H7 (cell line): ENCODE measurements at regions not wholly inside any gene's neighbourhood (a gene's known extent, or its start where the extent isn't known, plus 50 kb on each side); places are given as distances from the start of the nearest gene placed in this dataset.
A peak's percentile ranks its signal among the peaks of the same experiment; 100 is the strongest.

ENCODE experiments used
- DNase-seq: peaks from one replicate; pipeline ENCODE4 v3.0.0; 2012
- H3K27me3 ChIP-seq: 2 replicates; pipeline ENCODE4 v1.6.0; 2011; ENCODE audit warnings: mild to moderate bottlenecking, low read length; ENCODE audit not compliant: control insufficient read depth, insufficient read depth
- H3K36me3 ChIP-seq: replicated peaks from 2 replicates; pipeline ENCODE4 v1.5.1; 2011; ENCODE audit warnings: low read length; ENCODE audit not compliant: control insufficient read depth, insufficient read depth
- H3K4me3 ChIP-seq: 2 replicates; pipeline ENCODE4 v1.5.1; 2011; ENCODE audit warnings: low read depth, mild to moderate bottlenecking, control low read depth, low read length, moderate library complexity; ENCODE audit not compliant: insufficient read depth

DNA sequence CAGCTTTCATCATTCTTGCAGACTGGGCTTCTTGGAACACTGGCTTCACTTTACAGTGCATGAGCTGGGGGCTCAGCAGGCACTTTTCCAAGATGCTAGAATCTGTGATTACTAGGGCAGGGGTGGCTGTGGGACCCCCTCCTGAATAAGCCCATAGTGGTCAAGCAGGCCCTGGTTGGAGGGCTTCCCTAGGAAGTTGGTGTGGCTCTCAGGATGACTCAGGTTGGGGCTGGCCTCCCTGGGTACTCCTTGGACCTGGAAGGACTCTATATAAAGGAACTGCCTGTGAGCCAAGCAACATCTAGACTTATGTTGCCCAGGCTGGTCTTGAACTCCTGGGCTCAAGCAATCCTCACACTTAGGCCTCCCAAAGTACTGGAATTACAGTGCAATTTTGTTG is 88.3 kb upstream of the HELT start:
- no peaks in the 10 kb centered on the region for H3K27me3 ChIP-seq
- no peak overlapping the region for H3K4me3 ChIP-seq
- no peak for DNase-seq

DNA sequence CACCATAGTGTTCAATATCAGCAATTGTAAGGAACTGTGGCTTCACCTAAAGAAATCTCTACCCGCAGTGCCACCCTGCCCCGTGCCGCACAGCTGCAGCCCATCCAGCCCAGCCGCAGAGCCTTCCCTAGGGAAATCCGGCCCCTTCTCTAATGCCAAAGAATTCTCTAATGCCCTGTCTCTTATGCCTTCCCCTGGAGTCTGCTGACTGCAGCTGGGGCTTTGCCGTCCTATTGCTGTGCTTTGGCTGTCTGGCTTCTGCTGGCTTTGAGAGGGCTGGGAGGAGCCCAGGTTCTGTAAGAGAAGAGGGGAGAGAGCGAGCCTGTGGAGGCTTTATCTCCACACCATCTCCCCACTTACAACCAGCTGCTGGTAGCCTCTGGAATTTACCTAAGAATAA is 85.9 kb upstream of the HELT start:
- no peaks in the 10 kb centered on the region for H3K27me3 ChIP-seq
- DNase-seq = peak; percentile 46
- H3K36me3 ChIP-seq = no peaks in the 10 kb centered on the region
- no peak overlapping the region for H3K4me3 ChIP-seq

More for the DNA sequence above, 88.3 kb upstream of the HELT start:
- H3K36me3 ChIP-seq = no peaks in the 10 kb centered on the region

DNA sequence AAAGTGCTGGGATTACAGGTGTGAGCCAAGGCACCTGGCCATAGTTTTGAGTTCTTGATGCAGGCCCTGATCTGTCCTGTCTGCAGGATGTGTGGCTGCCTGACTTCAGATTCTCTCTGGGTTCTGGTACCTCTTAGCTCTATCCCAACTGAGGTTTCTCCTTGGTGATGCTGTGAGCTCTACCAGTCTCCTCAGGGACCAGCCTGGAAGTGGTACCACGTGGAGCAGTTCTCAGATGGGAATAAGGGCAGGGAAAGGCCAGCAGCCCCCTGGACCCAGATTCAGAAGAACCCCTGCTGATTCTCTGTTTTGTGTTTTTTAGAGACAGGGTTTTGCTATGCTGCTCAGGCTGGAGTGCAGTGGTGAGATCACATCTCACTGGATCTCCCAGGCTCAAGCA is 85.0 kb upstream of the HELT start:
- H3K27me3 ChIP-seq = no peaks in the 10 kb centered on the region
- no peaks in the 10 kb centered on the region for H3K36me3 ChIP-seq
- H3K4me3 ChIP-seq = no peak overlapping the region
- no peak for DNase-seq

DNA sequence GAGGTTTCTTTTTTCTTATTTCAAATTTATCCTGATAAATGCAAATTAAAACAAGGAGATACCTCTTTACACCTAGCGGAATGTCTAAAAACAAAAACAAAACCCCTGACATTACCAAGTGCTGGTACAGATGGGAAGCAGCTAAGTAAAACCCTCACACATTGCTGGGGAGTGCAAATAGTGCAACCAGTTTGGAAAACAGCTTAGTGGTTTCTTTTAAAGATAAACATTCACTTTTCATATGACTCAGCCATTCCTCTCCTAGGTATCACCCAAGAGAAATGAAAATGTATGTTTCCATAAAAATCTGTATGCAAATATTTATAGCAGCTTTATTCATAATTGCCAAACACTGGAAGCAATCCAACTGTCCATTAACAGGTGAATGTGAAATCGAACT is 84.1 kb upstream of the HELT start:
- no peak for DNase-seq
- Histone ChIP-seq H3K36me3 (no peaks in the 10 kb centered on the region), H3K4me3 (no peak overlapping the region), H3K27me3 (no peaks in the 10 kb centered on the region)

DNA sequence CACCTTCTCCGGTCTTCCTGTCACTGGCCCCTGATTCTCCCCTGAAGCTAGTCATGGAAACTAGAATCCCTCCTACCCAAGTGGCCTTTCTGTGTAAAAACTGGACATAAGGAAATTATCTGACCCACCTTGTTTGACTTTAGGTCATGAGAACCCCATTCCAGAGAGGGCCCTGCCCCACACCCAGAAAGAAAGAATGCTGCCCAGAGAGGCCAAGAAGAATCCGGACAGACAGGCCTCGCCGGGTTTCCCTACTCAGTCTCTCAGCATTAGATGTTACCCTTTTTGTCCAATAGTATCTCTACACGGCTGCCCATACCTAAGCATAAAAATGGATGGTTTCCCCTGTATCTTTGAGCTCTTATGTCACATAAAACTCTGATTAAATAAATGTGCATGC is 83.3 kb upstream of the HELT start:
- Histone ChIP-seq H3K27me3 (no peaks in the 10 kb centered on the region), H3K4me3 (no peak overlapping the region), H3K36me3 (no peaks in the 10 kb centered on the region)
- DNase-seq = no peak

DNA sequence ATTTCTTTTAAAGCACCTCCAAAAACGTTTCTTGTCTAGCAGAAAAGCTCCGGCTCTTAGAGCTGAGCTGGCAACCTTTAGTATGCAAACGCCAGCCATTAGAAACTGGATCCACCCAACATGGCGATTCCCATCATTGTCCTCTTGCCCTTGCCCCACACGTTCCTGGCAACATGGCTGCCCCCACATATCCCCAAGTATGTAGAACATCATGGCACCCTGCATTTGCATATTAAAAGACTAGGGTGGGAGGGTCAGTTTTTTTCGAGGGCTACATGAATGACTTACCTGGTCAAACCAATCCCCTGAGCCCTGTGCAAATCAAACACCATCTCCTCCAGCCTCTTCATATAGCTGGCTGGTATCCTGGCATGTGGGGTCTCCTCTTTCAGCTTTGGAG is 82.2 kb upstream of the HELT start:
- Histone ChIP-seq H3K27me3 (no peaks in the 10 kb centered on the region), H3K4me3 (no peak overlapping the region), H3K36me3 (no peaks in the 10 kb centered on the region)
- DNase-seq = no peak

DNA sequence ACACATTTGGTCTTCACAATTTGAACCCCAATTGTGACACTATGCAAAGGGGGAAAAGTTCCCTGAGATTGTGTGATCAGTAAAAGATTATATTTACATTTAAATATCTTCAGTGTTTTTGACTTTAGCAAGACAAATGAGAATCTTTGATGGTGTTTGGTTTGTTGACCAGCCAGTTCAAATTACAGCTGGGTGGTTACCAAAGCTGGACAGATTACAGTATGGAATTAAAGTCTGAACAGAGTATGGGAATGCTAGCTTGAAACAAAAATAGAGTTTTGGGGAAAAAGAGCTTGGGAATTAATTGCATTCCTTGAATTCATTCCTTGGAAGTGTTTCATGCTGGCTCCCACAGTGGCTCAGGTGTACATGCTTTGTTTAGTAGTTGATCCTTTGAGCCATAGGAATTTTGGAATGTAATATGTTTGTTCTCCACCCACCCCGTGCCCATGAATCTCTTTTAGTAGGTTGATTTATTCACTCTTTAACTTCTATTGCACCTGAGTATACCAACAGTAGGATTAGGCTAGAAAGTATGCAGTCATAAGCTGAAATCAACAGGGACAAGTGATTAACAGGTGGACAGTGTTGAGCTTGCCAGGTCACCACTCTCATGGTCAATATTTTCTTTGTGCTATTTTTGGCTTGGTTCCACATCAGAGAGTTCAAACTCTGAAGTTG is 81.1 kb upstream of the HELT start:
- H3K36me3 ChIP-seq = no peaks in the 10 kb centered on the region
- no peak for DNase-seq
- no peaks in the 10 kb centered on the region for H3K27me3 ChIP-seq
- H3K4me3 ChIP-seq = no peak overlapping the region

DNA sequence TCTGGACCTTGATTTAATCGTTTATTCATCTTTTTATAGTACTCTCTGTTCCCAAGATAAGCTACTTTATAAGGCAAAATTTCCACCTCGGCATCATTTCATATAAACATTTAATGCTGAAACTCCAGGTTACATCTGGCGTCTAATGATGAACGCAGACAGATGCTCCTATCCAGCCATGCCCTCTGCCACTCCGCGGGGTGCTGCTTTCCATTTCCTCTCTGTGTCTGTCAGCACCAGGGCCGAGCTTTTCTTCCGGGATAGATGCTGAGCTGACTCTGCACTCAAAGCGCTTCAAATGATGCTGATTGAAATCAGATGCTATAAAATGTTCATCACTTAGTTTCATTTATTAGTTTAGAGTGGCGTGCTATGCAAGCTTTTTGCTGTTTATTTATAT is 80.5 kb upstream of the HELT start:
- Histone ChIP-seq H3K36me3 (no peaks in the 10 kb centered on the region), H3K27me3 (no peaks in the 10 kb centered on the region), H3K4me3 (no peak overlapping the region)
- DNase-seq = peak; percentile 62

DNA sequence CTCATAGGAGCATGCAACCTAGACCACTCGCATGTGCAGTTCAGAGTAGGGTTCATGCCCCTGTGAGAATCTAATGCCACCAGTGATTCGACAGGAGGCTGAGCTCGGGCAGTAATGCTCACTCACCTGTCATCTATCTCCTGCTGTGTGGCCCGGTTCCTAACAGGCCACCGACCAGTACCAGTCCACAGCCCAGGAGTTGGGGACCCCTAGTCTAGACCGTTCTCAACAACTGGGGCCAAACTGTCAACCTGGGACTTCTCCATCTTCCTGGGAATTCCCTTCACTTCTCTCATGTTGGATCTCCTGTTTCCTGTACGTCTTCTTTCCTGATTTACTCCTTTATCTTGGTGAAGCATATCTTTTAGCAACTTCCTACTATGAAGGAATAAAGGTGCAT is 79.4 kb upstream of the HELT start:
- H3K36me3 ChIP-seq = no peaks in the 10 kb centered on the region
- DNase-seq = no peak

DNA sequence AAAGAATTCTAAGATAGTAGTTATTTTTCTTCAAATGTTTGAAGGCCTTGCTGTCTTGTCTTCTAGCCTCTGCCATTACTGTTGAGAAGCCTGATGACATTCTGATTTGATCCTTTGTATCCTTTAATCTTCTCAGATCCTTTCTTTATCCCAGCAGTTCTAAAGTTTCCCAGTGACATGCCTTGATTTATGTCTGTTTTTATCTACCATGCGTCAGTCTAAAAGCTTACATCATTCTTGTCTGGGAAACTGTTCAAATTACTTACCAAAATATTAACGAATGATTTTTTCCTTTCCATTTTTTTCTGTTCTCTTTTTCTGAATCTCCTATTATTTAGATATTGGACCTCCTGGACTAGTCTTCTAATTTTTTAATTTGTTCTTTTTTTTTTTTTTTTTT is 78.3 kb upstream of the HELT start:
- Histone ChIP-seq H3K36me3 (no peaks in the 10 kb centered on the region), H3K27me3 (no peaks in the 10 kb centered on the region), H3K4me3 (no peak overlapping the region)
- no peak for DNase-seq

More for the DNA sequence above, 79.4 kb upstream of the HELT start:
- no peaks in the 10 kb centered on the region for H3K27me3 ChIP-seq
- no peak overlapping the region for H3K4me3 ChIP-seq

DNA sequence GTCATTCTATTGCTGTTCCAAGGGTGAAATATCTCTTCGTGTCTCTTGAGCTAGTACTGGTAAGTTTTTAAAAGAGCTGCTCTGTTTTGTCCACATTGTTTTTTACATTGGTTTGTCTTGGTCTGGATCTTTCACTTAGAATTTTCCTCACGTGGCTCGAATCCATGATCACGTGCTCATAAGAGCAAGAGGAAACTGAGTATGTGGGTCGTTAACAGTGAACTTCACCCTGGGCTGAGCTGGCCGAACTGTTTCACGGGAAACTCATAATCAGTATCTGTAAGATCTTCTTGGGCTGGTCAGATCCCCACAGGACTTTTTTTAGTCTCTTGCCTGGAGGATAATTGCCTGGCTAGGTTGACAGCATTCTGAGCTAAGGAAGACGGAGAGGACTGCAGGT is 77.8 kb upstream of the HELT start:
- no peaks in the 10 kb centered on the region for H3K36me3 ChIP-seq
- DNase-seq = no peak
- no peak overlapping the region for H3K4me3 ChIP-seq
- no peaks in the 10 kb centered on the region for H3K27me3 ChIP-seq

DNA sequence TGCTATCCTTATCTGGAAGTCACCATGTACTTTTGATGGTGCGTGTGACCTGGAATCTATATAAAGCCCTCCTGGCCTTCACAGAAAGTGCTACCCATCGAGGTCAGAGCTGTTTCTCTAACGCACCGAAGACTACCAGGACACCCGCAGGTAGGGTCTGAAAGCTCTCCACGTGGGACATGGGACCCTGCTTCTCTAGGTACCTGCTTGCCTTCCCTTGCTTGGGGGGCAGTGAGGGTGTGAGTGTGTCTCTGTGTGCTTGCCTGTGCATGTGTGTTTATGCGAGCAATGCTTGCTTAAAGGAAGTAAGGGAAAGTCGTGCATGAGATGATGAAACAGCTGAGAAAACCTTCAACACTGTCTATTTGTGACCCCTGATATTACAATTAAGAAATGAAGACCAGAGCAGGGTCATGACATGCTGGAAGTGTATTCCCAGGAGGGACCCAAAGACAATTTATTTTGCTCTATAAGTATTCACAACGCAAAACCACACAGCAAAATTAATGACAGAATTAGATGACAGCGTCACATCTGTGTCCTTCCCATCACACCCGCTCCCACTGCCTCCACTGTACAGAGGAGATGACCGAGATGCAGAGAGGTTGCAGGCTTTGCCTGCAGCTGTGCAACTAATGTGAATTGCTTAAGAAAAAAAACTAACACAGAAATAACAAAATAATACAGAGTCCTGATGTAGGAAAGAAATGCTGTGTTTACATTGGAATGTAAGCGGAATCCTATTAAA is 76.4 kb upstream of the HELT start:
- Histone ChIP-seq H3K36me3 (no peaks in the 10 kb centered on the region), H3K4me3 (no peak overlapping the region), H3K27me3 (no peaks in the 10 kb centered on the region)
- no peak for DNase-seq

DNA sequence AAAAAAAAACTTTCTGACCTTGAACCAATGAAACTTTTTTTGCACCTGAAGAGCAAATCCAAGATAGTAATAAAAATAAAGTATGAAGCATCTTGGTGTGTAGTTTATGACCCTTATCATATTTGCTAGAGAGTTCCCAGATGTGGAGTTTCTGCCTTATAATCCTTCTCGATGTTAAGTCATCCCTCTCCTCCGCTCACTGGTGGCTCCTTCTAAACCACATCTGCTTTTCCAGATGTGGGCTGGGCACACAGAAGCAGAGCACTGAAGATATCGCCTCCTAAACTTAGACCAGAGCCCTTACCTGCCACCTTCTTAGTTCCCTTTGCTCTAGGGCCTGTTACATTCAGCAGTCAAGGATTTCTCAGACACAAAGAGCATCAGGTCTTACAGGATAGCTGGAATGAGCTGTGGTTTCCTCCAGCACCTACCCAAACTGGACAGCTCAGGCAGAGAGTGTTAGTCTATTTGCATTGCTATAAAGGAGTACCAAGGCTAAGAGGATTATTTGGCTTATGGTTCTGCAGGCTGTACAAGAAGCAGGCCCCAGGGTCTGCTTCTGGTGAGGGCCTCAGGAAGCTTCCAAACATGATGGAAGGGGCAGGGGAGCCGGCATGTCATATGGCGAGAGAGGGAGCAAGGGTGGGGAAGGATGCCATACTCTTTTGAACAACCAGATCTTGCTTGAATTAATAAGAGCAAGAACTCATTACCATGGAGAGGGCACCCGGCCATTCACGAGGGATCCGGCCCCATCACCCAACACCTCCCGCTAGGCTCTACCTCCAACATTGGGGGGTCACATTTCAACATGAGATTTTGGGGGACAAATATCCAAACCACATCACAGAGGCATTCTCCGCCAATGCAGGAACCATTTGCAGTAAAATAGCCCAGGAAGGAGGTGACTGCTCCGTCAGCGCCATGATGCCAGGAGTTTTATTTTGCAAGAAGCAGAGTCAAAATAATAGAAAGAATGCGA is 75.6 kb upstream of the HELT start:
- Histone ChIP-seq H3K27me3 (no peaks in the 10 kb centered on the region), H3K4me3 (no peak overlapping the region), H3K36me3 (no peaks in the 10 kb centered on the region)
- no peak for DNase-seq

DNA sequence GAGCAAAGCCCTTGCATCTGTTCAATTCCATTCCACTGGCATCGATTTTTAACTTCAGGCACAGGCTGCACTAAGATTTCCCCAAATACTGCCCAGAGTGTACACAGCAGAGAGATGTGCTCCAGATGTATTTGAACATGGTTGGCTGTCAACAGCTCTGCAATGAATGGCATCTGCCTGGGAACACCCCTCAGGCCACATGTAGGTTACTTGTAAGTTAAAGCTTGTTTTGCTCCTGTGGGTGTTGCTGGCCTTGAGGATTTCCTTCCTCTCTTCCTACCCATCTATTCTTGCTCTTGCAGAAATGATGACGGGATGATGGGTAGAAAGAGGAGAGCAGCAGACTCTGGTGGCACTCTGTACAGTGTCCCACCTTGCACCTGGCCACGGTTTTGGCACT is 69.3 kb upstream of the HELT start:
- no peak for DNase-seq
- Histone ChIP-seq H3K4me3 (no peak overlapping the region), H3K36me3 (no peaks in the 10 kb centered on the region), H3K27me3 (no peaks in the 10 kb centered on the region)
